ENCODE measurements at regions not wholly inside any gene's neighbourhood (a gene's known extent, or its start where the extent isn't known, plus 50 kb on each side); places are given as distances from the start of the nearest gene placed in this dataset.

GRCh38 chr20:16982091-16982726, 234.1 kb downstream of the OTOR start:
- CTCF ChIA-PET, result no interaction called here

GRCh38 chr20:16984481-16984880, 236.3 kb downstream of the OTOR start:
- H3K4me3 ChIP-seq (ENCODE audit: low read depth, low read length), result no peak overlapping the region
- POLR2A ChIA-PET, result no interaction called here
- BruUV-seq (replicated peaks), result no TSS peak

More at GRCh38 chr20:16982091-16982726, 234.1 kb downstream of the OTOR start:
- Mint-ChIP-seq H3K27me3 (ENCODE audit: insufficient read depth, unreplicated experiment) (peaks cover 11% of the 10 kb centered on the region), H3K4me1 (ENCODE audit: low read depth, unreplicated experiment) (no peaks in the 10 kb centered on the region), H3K9me3 (ENCODE audit: unreplicated experiment) (no peaks in the 10 kb centered on the region), H3K36me3 (ENCODE audit: insufficient read depth, unreplicated experiment) (no peaks in the 10 kb centered on the region), H3K4me3 (ENCODE audit: unreplicated experiment) (no peak overlapping the region), H3K27ac (ENCODE audit: unreplicated experiment) (no peak overlapping the region)
- intact Hi-C loops (cut with micrococcal nuclease; ENCODE audit: unreplicated experiment), result no loop called here
- no peaks in the 10 kb centered on the region for H3K36me3 ChIP-seq (ENCODE audit: control insufficient read depth, insufficient read depth, low read length)
- H3K4me1 ChIP-seq, result no peaks in the 10 kb centered on the region
- H3K9me3 ChIP-seq, result no peaks in the 10 kb centered on the region
- no peaks in the 10 kb centered on the region for H3K27me3 ChIP-seq (replicated peaks; ENCODE audit: control insufficient read depth, insufficient read depth, low read length)
- no peak overlapping the region for H3K4me3 ChIP-seq (ENCODE audit: low read depth, low read length)
- POLR2A ChIA-PET, result no interaction called here
- no TSS peak for BruUV-seq (replicated peaks)
- DNase-seq, result no peak
- no peak for TF ChIP-seq CTCF (IDR thresholded peaks at IDR 0.05; ENCODE audit: insufficient read depth in 1 of 2, low read depth in 1 of 2, low read length in 1 of 2, severe bottlenecking in 1 of 2, unreplicated experiment in 1 of 2)

GRCh38 chr20:17003170-17003870, 223.5 kb upstream of the PCSK2 start:
- Mint-ChIP-seq H3K4me1 (ENCODE audit: low read depth, unreplicated experiment) (no peaks in the 10 kb centered on the region), H3K9me3 (ENCODE audit: unreplicated experiment) (no peaks in the 10 kb centered on the region), H3K27me3 (ENCODE audit: insufficient read depth, unreplicated experiment) (peaks cover 23% of the 10 kb centered on the region), H3K27ac (ENCODE audit: unreplicated experiment) (no peak overlapping the region), H3K4me3 (ENCODE audit: unreplicated experiment) (no peak overlapping the region), H3K36me3 (ENCODE audit: insufficient read depth, unreplicated experiment) (no peaks in the 10 kb centered on the region)
- ChIA-PET CTCF (no interaction called here), POLR2A (no interaction called here)
- H3K36me3 ChIP-seq (ENCODE audit: control insufficient read depth, insufficient read depth, low read length), result no peaks in the 10 kb centered on the region
- H3K4me3 ChIP-seq (ENCODE audit: low read depth, low read length), result no peak overlapping the region
- intact Hi-C loops (cut with micrococcal nuclease; ENCODE audit: unreplicated experiment), result no loop called here
- no TSS peak for BruUV-seq (replicated peaks)
- H3K4me1 ChIP-seq, result no peaks in the 10 kb centered on the region
- no peak for TF ChIP-seq CTCF (IDR thresholded peaks at IDR 0.05; ENCODE audit: insufficient read depth in 1 of 2, low read depth in 1 of 2, low read length in 1 of 2, severe bottlenecking in 1 of 2, unreplicated experiment in 1 of 2)
- H3K27me3 ChIP-seq (replicated peaks; ENCODE audit: control insufficient read depth, insufficient read depth, low read length), result no peaks in the 10 kb centered on the region; the same call in 1 of the 2 replicates
- H3K9me3 ChIP-seq, result no peaks in the 10 kb centered on the region
- DNase-seq, result no peak

More at GRCh38 chr20:16984481-16984880, 236.3 kb downstream of the OTOR start:
- Histone ChIP-seq H3K27me3 (replicated peaks; ENCODE audit: control insufficient read depth, insufficient read depth, low read length) (no peaks in the 10 kb centered on the region), H3K9me3 (no peaks in the 10 kb centered on the region), H3K36me3 (ENCODE audit: control insufficient read depth, insufficient read depth, low read length) (no peaks in the 10 kb centered on the region), H3K4me1 (no peaks in the 10 kb centered on the region)
- H3K4me1 Mint-ChIP-seq (ENCODE audit: low read depth, unreplicated experiment), result no peaks in the 10 kb centered on the region
- H3K9me3 Mint-ChIP-seq (ENCODE audit: unreplicated experiment), result no peaks in the 10 kb centered on the region
- TF ChIP-seq CTCF (IDR thresholded peaks at IDR 0.05; ENCODE audit: insufficient read depth in 1 of 2, low read depth in 1 of 2, low read length in 1 of 2, severe bottlenecking in 1 of 2, unreplicated experiment in 1 of 2), result no peak
- H3K36me3 Mint-ChIP-seq (ENCODE audit: insufficient read depth, unreplicated experiment), result no peaks in the 10 kb centered on the region
- H3K27ac Mint-ChIP-seq (ENCODE audit: unreplicated experiment), result no peak overlapping the region
- CTCF ChIA-PET, result no interaction called here
- DNase-seq, result no peak
- no peak overlapping the region for H3K4me3 Mint-ChIP-seq (ENCODE audit: unreplicated experiment)
- H3K27me3 Mint-ChIP-seq (ENCODE audit: insufficient read depth, unreplicated experiment), result peaks cover 11% of the 10 kb centered on the region
- intact Hi-C loops (cut with micrococcal nuclease; ENCODE audit: unreplicated experiment), result no loop called here

Data from Caco-2 (cell line).